ENCODE measurements at regions not wholly inside any gene's neighbourhood (a gene's known extent, or its start where the extent isn't known, plus 50 kb on each side); places are given as distances from the start of the nearest gene placed in this dataset.

- TF ChIP-seq CTCF (IDR thresholded peaks at IDR 0.05; ENCODE audit: low read length) (no peak), EZH2 (IDR thresholded peaks at IDR 0.05; ENCODE audit: borderline replicate concordance, low read length) (no peak)
Observed at GRCh38 chr7:51635775-51636174, 319.2 kb upstream of the COBL start.

All from OCI-LY1 (cell line).